HepG2 (cell line): ENCODE measurements at regions not wholly inside any gene's neighbourhood (a gene's known extent, or its start where the extent isn't known, plus 50 kb on each side); places are given as distances from the start of the nearest gene placed in this dataset.

Experiments used
- ADNP ChIP-seq: sonication (generic); formaldehyde crosslinking; IDR thresholded peaks from 2 replicates; pipeline ENCODE4 v1.4.0; 2020; ENCODE audit warnings: missing genetic modification reagents
- ARNT2 ChIP-seq: sonication (generic); formaldehyde crosslinking; IDR thresholded peaks from 2 replicates; pipeline ENCODE4 v1.8.0; 2022; ENCODE audit warnings: mild to moderate bottlenecking, low read depth, missing genetic modification reagents, moderate library complexity
- ATF7 ChIP-seq, 2 experiments: fragments of 450-650 bp in 1 of 2; sonication (generic) in 1 of 2; formaldehyde crosslinking in 1 of 2; IDR thresholded peaks; 2 replicates each; pipeline versions ENCODE4 v1.4.0 to v1.6.1; 2016 to 2020; ENCODE audit warnings: antibody characterized with exemption in 1 of 2, mild to moderate bottlenecking in 1 of 2, missing genetic modification reagents in 1 of 2
- DMTF1 ChIP-seq: sonication (generic); formaldehyde crosslinking; IDR thresholded peaks from 2 replicates; pipeline ENCODE4 v1.4.0; 2020; ENCODE audit warnings: mild to moderate bottlenecking, missing genetic modification reagents
- HES4 ChIP-seq: sonication (generic); formaldehyde crosslinking; IDR thresholded peaks from 2 replicates; pipeline ENCODE4 v1.9.0; 2021; ENCODE audit warnings: mild to moderate bottlenecking, missing genetic modification reagents, borderline replicate concordance
- MIER3 ChIP-seq: IDR thresholded peaks from 2 replicates; pipeline ENCODE4 v1.6.1; 2016; ENCODE audit warnings: missing compliant biosample characterization, borderline replicate concordance
- MNT ChIP-seq: fragments of 450-650 bp; IDR thresholded peaks from 2 replicates; pipeline ENCODE4 v1.6.1; 2016
- PCBP1 ChIP-seq: fragments of 200-400 bp; formaldehyde crosslinking; IDR thresholded peaks from 2 replicates; pipeline ENCODE4 v1.6.1; 2017; ENCODE audit warnings: mild to moderate bottlenecking, low read depth, low read length, borderline replicate concordance
- SALL1 ChIP-seq: sonication (generic); formaldehyde crosslinking; IDR thresholded peaks from 2 replicates; pipeline ENCODE4 v1.8.0; 2022; ENCODE audit warnings: mild to moderate bottlenecking, missing genetic modification reagents
- SOX6 ChIP-seq, 2 experiments: fragments of 450-650 bp in 1 of 2; sonication (generic) in 1 of 2; formaldehyde crosslinking in 1 of 2; IDR thresholded peaks; 2 replicates each; pipeline versions ENCODE4 v1.4.0 to v1.6.1; 2017 to 2020; ENCODE audit warnings: antibody characterized with exemption in 1 of 2, mild to moderate bottlenecking in 1 of 2, missing genetic modification reagents in 1 of 2
- THAP9 ChIP-seq: sonication (generic); formaldehyde crosslinking; IDR thresholded peaks from 2 replicates; pipeline ENCODE4; 2020; ENCODE audit warnings: missing genetic modification reagents, mild to moderate bottlenecking, borderline replicate concordance
- ZBTB7B ChIP-seq: sonication (generic); formaldehyde crosslinking; IDR thresholded peaks from 2 replicates; pipeline ENCODE4 v1.4.0; 2020; ENCODE audit warnings: missing genetic modification reagents
- ZNF407 ChIP-seq: sonication (generic); formaldehyde crosslinking; IDR thresholded peaks from one replicate; pipeline ENCODE4 v1.5.1; 2020; ENCODE audit warnings: mild to moderate bottlenecking, missing genetic modification reagents; ENCODE audit errors: not compliant biosample characterization
- ZNF510 ChIP-seq: sonication (generic); formaldehyde crosslinking; IDR thresholded peaks from 2 replicates; pipeline ENCODE4 v1.4.0; 2020; ENCODE audit warnings: low read depth, mild to moderate bottlenecking, missing genetic modification reagents

- TF ChIP-seq SOX6 (IDR thresholded peaks at IDR 0.05) (no peak), SOX6 (CRISPR knock-in tag; IDR thresholded peaks at IDR 0.05) (0 out of 2 replicates have a peak, but pooled peaks have one; percentile 2), ATF7 (IDR thresholded peaks at IDR 0.05) (no peak), ATF7 (CRISPR knock-in tag; IDR thresholded peaks at IDR 0.05) (no peak), HES4 (CRISPR knock-in tag) (peak; percentile 66), SALL1 (peak; percentile 3; the same call in 1 of the 2 replicates), ZNF510 (CRISPR knock-in tag) (0 out of 2 replicates have a peak, but pooled peaks have one; percentile 64), ADNP (CRISPR knock-in tag) (no peak), DMTF1 (CRISPR knock-in tag) (no peak), MNT (peak; percentile 99), MIER3 (CRISPR knock-in tag) (no peak), ZNF407 (CRISPR knock-in tag) (no peak), THAP9 (CRISPR knock-in tag) (0 out of 2 replicates have a peak, but pooled peaks have one; percentile 23), PCBP1 (no peak), ZBTB7B (CRISPR knock-in tag) (0 out of 2 replicates have a peak, but pooled peaks have one; percentile 17), ARNT2 (CRISPR knock-in tag) (0 out of 2 replicates have a peak, but pooled peaks have one; percentile 30)
Observed at GRCh38 chr2:8535469-8535795, 146.4 kb upstream of the ID2 start (continued).
